ENCODE measurements at regions not wholly inside any gene's neighbourhood (a gene's known extent, or its start where the extent isn't known, plus 50 kb on each side); places are given as distances from the start of the nearest gene placed in this dataset.

- Histone ChIP-seq H3K4me3 (replicated peaks; ENCODE audit: insufficient read depth, low read length) (no peak overlapping the region), H3K27ac (replicated peaks) (no peak overlapping the region), H3K27me3 (ENCODE audit: insufficient read depth, poor library complexity, severe bottlenecking) (no peaks in the 10 kb centered on the region)
- TF ChIP-seq GABPA (IDR thresholded peaks at IDR 0.05; ENCODE audit: low read depth) (no peak), POLR2AphosphoS5 (IDR thresholded peaks at IDR 0.05; ENCODE audit: low read depth) (no peak), SPI1 (IDR thresholded peaks at IDR 0.05; ENCODE audit: borderline replicate concordance, low read depth) (no peak), REST (IDR thresholded peaks at IDR 0.05; ENCODE audit: insufficient replicate concordance, low read depth) (peak; percentile 81)
- TF ChIP-seq, protein P1, sequence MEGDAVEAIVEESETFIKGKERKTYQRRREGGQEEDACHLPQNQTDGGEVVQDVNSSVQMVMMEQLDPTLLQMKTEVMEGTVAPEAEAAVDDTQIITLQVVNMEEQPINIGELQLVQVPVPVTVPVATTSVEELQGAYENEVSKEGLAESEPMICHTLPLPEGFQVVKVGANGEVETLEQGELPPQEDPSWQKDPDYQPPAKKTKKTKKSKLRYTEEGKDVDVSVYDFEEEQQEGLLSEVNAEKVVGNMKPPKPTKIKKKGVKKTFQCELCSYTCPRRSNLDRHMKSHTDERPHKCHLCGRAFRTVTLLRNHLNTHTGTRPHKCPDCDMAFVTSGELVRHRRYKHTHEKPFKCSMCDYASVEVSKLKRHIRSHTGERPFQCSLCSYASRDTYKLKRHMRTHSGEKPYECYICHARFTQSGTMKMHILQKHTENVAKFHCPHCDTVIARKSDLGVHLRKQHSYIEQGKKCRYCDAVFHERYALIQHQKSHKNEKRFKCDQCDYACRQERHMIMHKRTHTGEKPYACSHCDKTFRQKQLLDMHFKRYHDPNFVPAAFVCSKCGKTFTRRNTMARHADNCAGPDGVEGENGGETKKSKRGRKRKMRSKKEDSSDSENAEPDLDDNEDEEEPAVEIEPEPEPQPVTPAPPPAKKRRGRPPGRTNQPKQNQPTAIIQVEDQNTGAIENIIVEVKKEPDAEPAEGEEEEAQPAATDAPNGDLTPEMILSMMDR (IDR thresholded peaks at IDR 0.05; ENCODE audit: insufficient read depth, low read length) = no peak
- DNase-seq (ENCODE audit: low read depth in 1 of 2, low spot score in 1 of 2) = no peak
Observed at GRCh38 chr2:64363140-64363539, 90.8 kb upstream of the LGALSL start.

GRCh38 chr2:64363848-64364247 lies 90.1 kb upstream of the LGALSL start:
- no peak for DNase-seq (ENCODE audit: low read depth in 1 of 2, low spot score in 1 of 2)
- no peaks in the 10 kb centered on the region for H3K27me3 ChIP-seq (ENCODE audit: insufficient read depth, poor library complexity, severe bottlenecking)
- TF ChIP-seq POLR2AphosphoS5 (IDR thresholded peaks at IDR 0.05; ENCODE audit: low read depth) (no peak), SPI1 (IDR thresholded peaks at IDR 0.05; ENCODE audit: borderline replicate concordance, low read depth) (no peak), GABPA (IDR thresholded peaks at IDR 0.05; ENCODE audit: low read depth) (no peak), REST (IDR thresholded peaks at IDR 0.05; ENCODE audit: insufficient replicate concordance, low read depth) (no peak)
- no peak overlapping the region for H3K27ac ChIP-seq (replicated peaks)
- H3K4me3 ChIP-seq (replicated peaks; ENCODE audit: insufficient read depth, low read length) = no peak overlapping the region

DNA sequence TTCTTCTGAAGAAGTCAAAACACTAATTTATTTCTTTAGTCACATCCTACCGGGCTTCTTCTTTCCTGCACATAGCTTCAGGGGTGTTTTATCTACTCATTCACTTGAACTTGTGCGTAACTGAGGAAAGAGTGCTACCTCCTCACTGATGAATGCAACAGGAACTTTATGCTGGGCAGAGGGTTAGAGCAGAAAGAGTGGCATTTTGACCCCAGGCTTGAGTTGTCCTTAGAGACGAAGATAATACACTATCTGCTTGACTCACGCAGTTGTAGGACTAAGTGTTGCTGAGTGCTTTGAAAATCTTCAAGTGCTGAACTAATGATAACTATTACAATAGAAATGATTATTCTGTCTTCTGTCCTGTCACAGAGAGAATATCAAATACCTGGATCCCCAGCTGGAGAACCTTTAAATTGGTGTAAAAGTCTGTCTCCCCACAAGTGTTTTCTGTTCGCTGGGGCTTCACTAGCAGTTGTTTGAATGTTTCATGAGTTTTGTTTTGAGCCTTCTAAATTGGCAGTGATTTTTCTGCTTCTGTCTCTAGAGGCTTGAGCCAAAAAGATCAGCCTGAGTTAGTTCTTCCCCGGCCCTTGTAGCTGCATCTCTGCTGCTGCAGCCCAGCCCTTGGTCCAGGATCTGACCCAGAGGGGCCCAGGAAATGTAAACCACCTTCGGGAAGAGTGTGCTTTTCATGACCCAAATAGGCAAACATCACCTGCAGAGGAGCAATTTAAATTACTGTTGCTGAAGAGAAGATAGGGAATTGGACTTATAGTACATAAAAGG lies 86.3 kb upstream of the LGALSL start:
- H3K4me3 ChIP-seq (replicated peaks; ENCODE audit: insufficient read depth, low read length) = no peak overlapping the region
- no peak overlapping the region for H3K27ac ChIP-seq (replicated peaks)
- no peak for DNase-seq (ENCODE audit: low read depth in 1 of 2, low spot score in 1 of 2)
- H3K27me3 ChIP-seq (ENCODE audit: insufficient read depth, poor library complexity, severe bottlenecking) = no peaks in the 10 kb centered on the region
- TF ChIP-seq POLR2AphosphoS5 (IDR thresholded peaks at IDR 0.05; ENCODE audit: low read depth) = no peak

DNA sequence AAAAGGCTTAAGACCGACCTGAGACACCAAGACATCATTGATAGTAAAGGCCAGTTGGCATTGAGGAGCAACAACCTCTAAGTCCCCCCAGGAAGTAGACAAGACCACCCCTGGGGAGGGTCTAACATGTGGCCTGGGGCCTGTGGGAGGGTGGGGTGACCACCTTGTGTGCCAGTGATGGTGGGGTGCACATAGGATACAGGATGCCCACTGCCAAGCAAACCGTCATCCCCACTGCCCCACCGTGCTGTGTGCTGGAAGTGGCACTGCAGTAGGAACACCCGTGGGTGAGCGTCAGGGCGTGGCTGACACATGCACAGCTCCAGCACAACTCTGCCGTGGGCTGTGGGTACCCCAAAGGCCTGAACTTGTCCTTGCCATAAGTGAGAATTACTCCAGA lies 84.3 kb upstream of the LGALSL start:
- H3K4me3 ChIP-seq (replicated peaks; ENCODE audit: insufficient read depth, low read length) = no peak overlapping the region
- DNase-seq (ENCODE audit: low read depth in 1 of 2, low spot score in 1 of 2) = no peak
- no peak overlapping the region for H3K27ac ChIP-seq (replicated peaks)
- H3K27me3 ChIP-seq (ENCODE audit: insufficient read depth, poor library complexity, severe bottlenecking) = no peaks in the 10 kb centered on the region
- TF ChIP-seq REST (IDR thresholded peaks at IDR 0.05; ENCODE audit: insufficient replicate concordance, low read depth) = no peak
- TF ChIP-seq, protein P1 (IDR thresholded peaks at IDR 0.05; ENCODE audit: insufficient read depth, low read length) = no peak
- TF ChIP-seq POLR2AphosphoS5 (IDR thresholded peaks at IDR 0.05; ENCODE audit: low read depth) = no peak
- no peak for TF ChIP-seq SPI1 (IDR thresholded peaks at IDR 0.05; ENCODE audit: borderline replicate concordance, low read depth)
- no peak for TF ChIP-seq GABPA (IDR thresholded peaks at IDR 0.05; ENCODE audit: low read depth)
